Heart left ventricle (tissue), 13 donors: ENCODE measurements at regions not wholly inside any gene's neighbourhood (a gene's known extent, or its start where the extent isn't known, plus 50 kb on each side); places are given as distances from the start of the nearest gene placed in this dataset.

Experiments
- CTCF ChIP-seq, 12 donors: fragments of 200-600 bp; sonication (generic) in 4 of 12; IDR thresholded peaks; one replicate each; pipeline versions ENCODE4 v1.5.0 to v1.8.0; 2018 to 2022; ENCODE audit warnings: antibody characterized with exemption in 12 of 12, mild to moderate bottlenecking in 5 of 12
- POLR2A ChIP-seq, 2 donors: fragments of 450-650 bp; IDR thresholded peaks; one replicate each; pipeline ENCODE4 v1.6.1; 2017; ENCODE audit warnings: antibody characterized with exemption in 2 of 2, mild to moderate bottlenecking in 2 of 2, moderate library complexity in 2 of 2
- donor health status: ischemic (EF 13 %, LVEDD 7.1; RV severe dilation, severe dysfunction).
- donor health status: DM: no; HTN: yes; CAD: no.
- donor health status: DM: no; HTN: no; CAD: no.
- donor health status: ischemic (EF 25% LVEDD 6.9; RV normal size, moderate dysfunction).
- donor health status: ischemic (EF 25% LVEDD 5.7; RV mildly dilated, moderate dysfunction).
- donor health status: ischemic (EF 35%, LVEDD 5.7; RV mildly dilated, moderate dysfunction).
- donor health status: nonischemic (EF 11% LVEDD 7.7; RV severe dilation, severe dysfunction).
- donor health status: DM: yes; HTN: yes; CAD: no.
- donor health status: PGD.
- donor health status: ischemic (EF 29% LVEDD 5.4; RV normal size, mild dysfunction).
- donor health status: nonischemic (EF 23%, LVEDD 6.1; RV moderate dilation, normal function).

DNA sequence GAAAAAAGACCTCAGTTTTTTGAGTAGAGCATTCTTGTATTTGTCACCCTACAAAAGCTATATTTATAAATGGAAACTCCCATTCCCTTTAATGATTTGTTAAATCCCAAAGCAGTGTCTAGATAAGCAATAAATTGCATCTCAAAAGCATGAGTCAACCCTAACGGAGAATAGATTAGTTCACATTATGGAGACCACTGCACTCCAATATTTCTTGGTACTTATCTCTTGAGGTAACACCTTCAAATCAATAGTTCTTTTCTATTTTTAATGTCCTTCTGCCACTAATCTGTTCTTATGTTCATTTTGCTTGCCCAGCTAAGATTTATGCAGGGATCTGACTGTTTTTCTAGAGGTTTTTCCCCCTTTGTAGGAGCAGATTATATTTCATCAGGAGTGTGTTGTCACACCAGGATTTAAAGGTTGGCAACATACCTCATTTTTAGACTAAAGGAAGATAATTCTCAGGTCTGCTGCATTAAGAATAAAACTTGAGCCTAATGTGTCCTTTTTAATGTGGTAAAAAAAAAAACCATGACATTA, 91.4 kb upstream of the ADGRG2 start:
- TF ChIP-seq CTCF (IDR thresholded peaks at IDR 0.05) (no peak), POLR2A (IDR thresholded peaks at IDR 0.05) (no peak)
